HepG2 (cell line): ENCODE measurements at regions not wholly inside any gene's neighbourhood (a gene's known extent, or its start where the extent isn't known, plus 50 kb on each side); places are given as distances from the start of the nearest gene placed in this dataset.

Experiments used
- ATAC-seq: fragments of 200-7000 bp; cut with Tn5 transposase; 3 replicates; pipeline ENCODE4 v1.9.1; 2020; ENCODE audit warnings: mild to moderate bottlenecking, moderate library complexity
- BruUV-seq: library from RNA; stranded (reverse); fragments of 400-500 nt; replicated peaks from 2 replicates; lab custom pipeline; 2021; lab: Mats Ljungman, UMichigan
- CTCF ChIA-PET: fragments of 300-600 bp; formaldehyde crosslinking; extraction: SDS; loops from one replicate; lab custom pipeline; 2021; ENCODE audit warnings: low total read pairs, inconsistent platforms, low intra/inter-chr PET ratio; lab: Yijun Ruan, JAX
- POLR2A ChIA-PET: fragments of 350-600 bp; sonication (Branson Sonifier 250); formaldehyde crosslinking; loops from one replicate; lab custom pipeline; 2020; ENCODE audit warnings: antibody characterized with exemption, inconsistent platforms; lab: Yijun Ruan, JAX
- DNase-seq: peaks from one replicate; pipeline ENCODE4 v3.0.0-alpha.2; 2015; ENCODE audit warnings: low spot score
- FAIRE-seq: peaks from 3 replicates; lab custom pipeline; 2011; peaks lifted over from hg19 to GRCh38; lab: Jason Lieb, UNC
- H2AFZ ChIP-seq: one replicate; pipeline ENCODE4 v1.6.1; 2011; ENCODE audit warnings: low read length, inconsistent platforms
- H3K27ac ChIP-seq: fragments of 300-600 bp; 3 replicates; pipeline ENCODE4 v1.8.0; 2011; ENCODE audit warnings: mixed run types, mild to moderate bottlenecking, mixed read lengths, low read length, inconsistent platforms; ENCODE audit not compliant: insufficient read depth; ENCODE audit errors: extremely low read length
- H3K27me3 ChIP-seq, 2 experiments: fragments of 200-600 bp in 1 of 2; 2 replicates in 1 of 2; 3 replicates in 1 of 2; pipeline versions ENCODE4 v1.6.0 to v1.8.0; 2011; ENCODE audit warnings: low read length in 2 of 2, mild to moderate bottlenecking in 2 of 2, moderate library complexity in 2 of 2, inconsistent platforms in 1 of 2; ENCODE audit not compliant: insufficient read depth in 2 of 2, control insufficient read depth in 1 of 2
- H3K36me3 ChIP-seq, 2 experiments: fragments of 200-600 bp in 1 of 2; replicated peaks in 1 of 2; 2 replicates in 1 of 2; 3 replicates in 1 of 2; pipeline versions ENCODE4 v1.5.1 to v1.8.0; 2011; ENCODE audit warnings: low read length in 2 of 2, inconsistent platforms in 1 of 2; ENCODE audit not compliant: insufficient read depth in 2 of 2, control insufficient read depth in 1 of 2
- H3K4me1 ChIP-seq: 2 replicates; pipeline ENCODE4 v1.5.1; 2012; ENCODE audit warnings: low read length, inconsistent platforms; ENCODE audit not compliant: insufficient read depth
- H3K4me2 ChIP-seq: 2 replicates; pipeline ENCODE4 v1.6.0; 2011; ENCODE audit warnings: low read depth, low read length, inconsistent platforms
- H3K4me3 ChIP-seq, 3 experiments: fragments of 200-600 bp in 1 of 3; sonication (generic), shearing (Covaris generic) in 1 of 3; replicated peaks in 1 of 3; 2 replicates each; pipeline ENCODE4 v1.5.1; 2011 to 2016; ENCODE audit warnings: low read length in 3 of 3, inconsistent platforms in 2 of 3, low read depth in 2 of 3, mild to moderate bottlenecking in 2 of 3, control low read depth in 1 of 3, mixed read lengths in 1 of 3; ENCODE audit not compliant: insufficient read depth in 1 of 3
- H3K79me2 ChIP-seq: one replicate; pipeline ENCODE4 v1.6.1; 2011; ENCODE audit warnings: low read length, inconsistent platforms; ENCODE audit not compliant: insufficient read depth
- H3K9ac ChIP-seq: 2 replicates; pipeline ENCODE4 v1.6.0; 2011; ENCODE audit warnings: mild to moderate bottlenecking, low read depth, low read length, inconsistent platforms; ENCODE audit not compliant: insufficient read depth
- H3K9me3 ChIP-seq: 2 replicates; pipeline ENCODE4 v1.5.1; 2012; ENCODE audit warnings: mild to moderate bottlenecking, low read length
- H4K20me1 ChIP-seq: 2 replicates; pipeline ENCODE4 v1.6.0; 2011; ENCODE audit warnings: inconsistent platforms, mild to moderate bottlenecking, low read length, moderate library complexity; ENCODE audit not compliant: insufficient read depth
- BCL6 ChIP-seq: IDR thresholded peaks from 2 replicates; pipeline ENCODE4 v1.6.1; 2016; ENCODE audit warnings: missing genetic modification reagents, missing compliant biosample characterization
- CSRNP1 ChIP-seq: sonication (generic); formaldehyde crosslinking; IDR thresholded peaks from 2 replicates; pipeline ENCODE4 v1.8.1; 2023; ENCODE audit warnings: mild to moderate bottlenecking, missing genetic modification reagents
- ELK4 ChIP-seq: sonication (generic); formaldehyde crosslinking; IDR thresholded peaks from 2 replicates; pipeline ENCODE4 v1.9.0; 2021; ENCODE audit warnings: missing genetic modification reagents, borderline replicate concordance
- KDM4B ChIP-seq: sonication (generic); formaldehyde crosslinking; IDR thresholded peaks from 2 replicates; pipeline ENCODE4 v1.4.0; 2020; ENCODE audit warnings: missing genetic modification reagents
- MEF2D ChIP-seq: sonication (generic); formaldehyde crosslinking; IDR thresholded peaks from 2 replicates; pipeline ENCODE4 v1.5.1; 2020; ENCODE audit warnings: mild to moderate bottlenecking, missing genetic modification reagents
- PHF20 ChIP-seq: sonication (generic); formaldehyde crosslinking; IDR thresholded peaks from 2 replicates; pipeline ENCODE4 v1.5.0; 2020; ENCODE audit warnings: mild to moderate bottlenecking, missing genetic modification reagents
- RBFOX2 ChIP-seq: fragments of 200-400 bp; formaldehyde crosslinking; IDR thresholded peaks from 2 replicates; pipeline ENCODE4 v1.6.1; 2017; ENCODE audit warnings: low read depth, mild to moderate bottlenecking, low read length
- TAF1 ChIP-seq: sonication (generic); formaldehyde crosslinking; IDR thresholded peaks from 2 replicates; pipeline ENCODE4 v1.4.0; 2020; ENCODE audit warnings: missing genetic modification reagents
- ZNF280D ChIP-seq: sonication (generic); formaldehyde crosslinking; IDR thresholded peaks from 2 replicates; pipeline ENCODE4 v1.5.1; 2020; ENCODE audit warnings: mild to moderate bottlenecking, missing genetic modification reagents
- ZNF460 ChIP-seq: sonication (generic); formaldehyde crosslinking; IDR thresholded peaks from 2 replicates; pipeline ENCODE4 v1.5.1; 2020; ENCODE audit warnings: missing genetic modification reagents, mild to moderate bottlenecking, borderline replicate concordance
- ZNF710 ChIP-seq: sonication (generic); formaldehyde crosslinking; IDR thresholded peaks from 2 replicates; pipeline ENCODE4 v1.5.0; 2020; ENCODE audit warnings: mild to moderate bottlenecking, missing genetic modification reagents, borderline replicate concordance
- ZNF788 ChIP-seq: sonication (generic); formaldehyde crosslinking; IDR thresholded peaks from 2 replicates; pipeline ENCODE4 v1.5.0; 2020; ENCODE audit warnings: mild to moderate bottlenecking, missing genetic modification reagents, borderline replicate concordance
- ZNF891 ChIP-seq: sonication (generic); formaldehyde crosslinking; IDR thresholded peaks from 2 replicates; pipeline ENCODE4 v1.5.0; 2020; ENCODE audit warnings: mild to moderate bottlenecking, missing genetic modification reagents
- ZSCAN31 ChIP-seq: sonication (generic); formaldehyde crosslinking; IDR thresholded peaks from 2 replicates; pipeline ENCODE4 v1.5.0; 2020; ENCODE audit warnings: low read depth, mild to moderate bottlenecking, missing genetic modification reagents
- WGBS: methylation state at CpG from one replicate; pipeline ENCODE4 v1.1.6; 2017; ENCODE audit warnings: low lambda C conversion rate; 5-methylcytosine and 5-hydroxymethylcytosine counted together
- in situ Hi-C: cut with HindIII; loops from 2 replicates; pipeline ENCODE4 v1.10.0; 2017; ENCODE audit warnings: low pct_unique_long_range_greater_than_20kb; ENCODE audit not compliant: extremely low pct_ligation_motif_present
- intact Hi-C: fragments of 100-400 bp; cut with micrococcal nuclease; formaldehyde crosslinking; loops from one replicate; pipeline ENCODE4 v1.10.0; 2022; ENCODE audit not compliant: unreplicated experiment

- TF ChIP-seq ZNF788 (CRISPR knock-in tag) (no peak), TAF1 (no peak)
Measured at GRCh38 chr2:16612490-16612889, 53.1 kb downstream of the CYRIA start (continued).

- H3K4me2 ChIP-seq = no peak overlapping the region
- no peaks in the 10 kb centered on the region; a peak in 2 of 5 replicates for H3K27me3 ChIP-seq
- intact Hi-C loops (loop anchor here (1.0 to 2.0 kb wide), 2 partner anchors 56 to 973 kb away; no protein-coding TSS in a partner anchor), in situ Hi-C loops (loop anchor here (5.0 kb wide), 2 partner anchors 57 to 148 kb away; no protein-coding TSS in a partner anchor)
- H2AFZ ChIP-seq = no peak overlapping the region
- CTCF ChIA-PET = interaction anchor here (2.0 to 2.9 kb wide), 4 partner anchors 57 to 670 kb away, joined by 10 to 65 read pairs (median 16); no protein-coding TSS in a partner anchor
- no peak overlapping the region for H3K9ac ChIP-seq
- no peak overlapping the region for H3K4me3 ChIP-seq
- DNase-seq = no peak
- BruUV-seq = no TSS peak
- no peak for FAIRE-seq
- 0 out of 2 replicates have a peak, but pooled peaks cover 4% of the 10 kb centered on the region for H3K4me1 ChIP-seq
- no peaks in the 10 kb centered on the region for H4K20me1 ChIP-seq
- no peak for ATAC-seq
- no peaks in the 10 kb centered on the region for H3K9me3 ChIP-seq
- no peak overlapping the region for H3K27ac ChIP-seq
- H3K79me2 ChIP-seq = no peaks in the 10 kb centered on the region
- 8% methylated on average over 3 of the region's 3 CpGs for WGBS
- POLR2A ChIA-PET = no interaction called here
- H3K36me3 ChIP-seq = no peaks in the 10 kb centered on the region
- TF ChIP-seq ZSCAN31 (CRISPR knock-in tag) = no peak
- no peak for TF ChIP-seq CSRNP1
- no peak for TF ChIP-seq BCL6
- TF ChIP-seq ELK4 (CRISPR knock-in tag) = no peak
- TF ChIP-seq ZNF280D (CRISPR knock-in tag) = no peak
- no peak for TF ChIP-seq ZNF460 (CRISPR knock-in tag)
- TF ChIP-seq RBFOX2 = no peak
- TF ChIP-seq KDM4B (CRISPR knock-in tag) = no peak
- TF ChIP-seq PHF20 = no peak
- TF ChIP-seq ZNF891 (CRISPR knock-in tag) = no peak
- TF ChIP-seq MEF2D (CRISPR knock-in tag) = no peak
- no peak for TF ChIP-seq ZNF710
Measured at GRCh38 chr2:16609786-16610185, 55.8 kb downstream of the CYRIA start.
